ENCODE measurements at regions not wholly inside any gene's neighbourhood (a gene's known extent, or its start where the extent isn't known, plus 50 kb on each side); places are given as distances from the start of the nearest gene placed in this dataset.

DNA sequence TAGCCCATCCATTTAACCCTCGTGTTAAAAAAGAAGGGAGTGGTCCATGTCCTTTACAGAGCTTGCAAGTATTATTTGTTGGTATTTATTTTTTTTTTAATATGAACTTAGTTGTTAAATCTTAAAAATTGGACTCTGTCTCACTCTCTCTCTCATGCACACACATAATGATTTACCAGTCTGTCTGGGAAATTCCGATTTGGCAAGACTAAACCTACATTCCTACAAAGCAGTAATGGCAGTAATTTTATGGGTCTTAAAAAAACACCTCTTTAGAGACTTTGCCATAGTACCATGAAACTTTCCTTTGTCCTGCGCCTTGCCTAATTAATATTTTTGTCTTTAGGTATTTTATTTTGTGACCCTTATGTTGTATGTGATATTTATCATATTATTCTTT lies 239.5 kb upstream of the PPP1R3A start:
- Histone ChIP-seq H3K27ac (ENCODE audit: extremely low read length, insufficient read depth, low read length) (no peak overlapping the region), H2AFZ (ENCODE audit: low read length) (no peak overlapping the region), H3K27me3 (ENCODE audit: control insufficient read depth in 1 of 2, insufficient read depth in 2 of 2, low read length in 2 of 2) (no peaks in the 10 kb centered on the region), H3K9me3 (ENCODE audit: low read length) (no peaks in the 10 kb centered on the region), H3K79me2 (ENCODE audit: insufficient read depth, low read length) (no peaks in the 10 kb centered on the region), H3K9ac (ENCODE audit: insufficient read depth, low read depth, low read length) (no peak overlapping the region), H3K4me1 (ENCODE audit: insufficient read depth, low read length) (no peaks in the 10 kb centered on the region), H3K4me3 (replicated peaks in 1 of 3; ENCODE audit: insufficient read depth in 1 of 3, low read depth in 2 of 3, low read length in 3 of 3) (no peak overlapping the region), H3K4me2 (ENCODE audit: low read depth, low read length) (no peak overlapping the region), H4K20me1 (ENCODE audit: insufficient read depth, low read length) (no peaks in the 10 kb centered on the region), H3K36me3 (replicated peaks in 1 of 2; ENCODE audit: control insufficient read depth in 1 of 2, insufficient read depth in 2 of 2, low read length in 2 of 2) (no peaks in the 10 kb centered on the region)
- FAIRE-seq = no peak
- no peak for DNase-seq (ENCODE audit: low spot score)
- CTCF ChIA-PET (ENCODE audit: low intra/inter-chr PET ratio, low total read pairs) = no interaction called here
- 3% methylated on average over 3 of the region's 3 CpGs for WGBS (ENCODE audit: low lambda C conversion rate)
- intact Hi-C loops (cut with micrococcal nuclease; ENCODE audit: unreplicated experiment) (no loop called here), in situ Hi-C loops (cut with HindIII; ENCODE audit: extremely low pct_ligation_motif_present, low pct_unique_long_range_greater_than_20kb) (no loop called here)
- TF ChIP-seq ZMYM4 (CRISPR knock-in tag; IDR thresholded peaks at IDR 0.05) (no peak), SP5 (CRISPR knock-in tag; IDR thresholded peaks at IDR 0.05; ENCODE audit: borderline replicate concordance, low read depth) (no peak), ZNF558 (CRISPR knock-in tag; IDR thresholded peaks at IDR 0.05; ENCODE audit: borderline replicate concordance) (no peak), ZNF639 (CRISPR knock-in tag; conservative IDR thresholded peaks at IDR 0.05) (no peak), HOXA3 (CRISPR knock-in tag; IDR thresholded peaks at IDR 0.05) (no peak), KDM6A (CRISPR knock-in tag; IDR thresholded peaks at IDR 0.05; ENCODE audit: low read depth) (no peak), ZNF713 (CRISPR knock-in tag; IDR thresholded peaks at IDR 0.05) (no peak), ZNF460 (CRISPR knock-in tag; IDR thresholded peaks at IDR 0.05; ENCODE audit: borderline replicate concordance) (no peak), ZNF749 (CRISPR knock-in tag; IDR thresholded peaks at IDR 0.05; ENCODE audit: borderline replicate concordance) (no peak), ZNF737 (CRISPR knock-in tag; IDR thresholded peaks at IDR 0.05; ENCODE audit: borderline replicate concordance) (no peak), DPF2 (CRISPR knock-in tag; IDR thresholded peaks at IDR 0.05; ENCODE audit: borderline replicate concordance, low read depth) (no peak), ZNF550 (CRISPR knock-in tag; IDR thresholded peaks at IDR 0.05; ENCODE audit: borderline replicate concordance) (no peak), MED1 (CRISPR knock-in tag; IDR thresholded peaks at IDR 0.05) (no peak), RBM39 (IDR thresholded peaks at IDR 0.05; ENCODE audit: low read depth, low read length, poor library complexity, severe bottlenecking) (no peak), ZNF24 (IDR thresholded peaks at IDR 0.05) (no peak), ZNF564 (CRISPR knock-in tag; IDR thresholded peaks at IDR 0.05) (no peak), SNRNP70 (IDR thresholded peaks at IDR 0.05; ENCODE audit: low read depth, low read length) (no peak)
- TF ChIP-seq, protein P1, sequence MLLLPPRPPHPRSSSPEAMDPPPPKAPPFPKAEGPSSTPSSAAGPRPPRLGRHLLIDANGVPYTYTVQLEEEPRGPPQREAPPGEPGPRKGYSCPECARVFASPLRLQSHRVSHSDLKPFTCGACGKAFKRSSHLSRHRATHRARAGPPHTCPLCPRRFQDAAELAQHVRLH (CRISPR knock-in tag; IDR thresholded peaks at IDR 0.05; ENCODE audit: borderline replicate concordance, low read depth) = no peak
- TF ChIP-seq, protein P2, sequence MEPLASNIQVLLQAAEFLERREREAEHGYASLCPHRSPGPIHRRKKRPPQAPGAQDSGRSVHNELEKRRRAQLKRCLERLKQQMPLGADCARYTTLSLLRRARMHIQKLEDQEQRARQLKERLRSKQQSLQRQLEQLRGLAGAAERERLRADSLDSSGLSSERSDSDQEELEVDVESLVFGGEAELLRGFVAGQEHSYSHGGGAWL (CRISPR knock-in tag; IDR thresholded peaks at IDR 0.05) = no peak
- TF ChIP-seq, protein P3, sequence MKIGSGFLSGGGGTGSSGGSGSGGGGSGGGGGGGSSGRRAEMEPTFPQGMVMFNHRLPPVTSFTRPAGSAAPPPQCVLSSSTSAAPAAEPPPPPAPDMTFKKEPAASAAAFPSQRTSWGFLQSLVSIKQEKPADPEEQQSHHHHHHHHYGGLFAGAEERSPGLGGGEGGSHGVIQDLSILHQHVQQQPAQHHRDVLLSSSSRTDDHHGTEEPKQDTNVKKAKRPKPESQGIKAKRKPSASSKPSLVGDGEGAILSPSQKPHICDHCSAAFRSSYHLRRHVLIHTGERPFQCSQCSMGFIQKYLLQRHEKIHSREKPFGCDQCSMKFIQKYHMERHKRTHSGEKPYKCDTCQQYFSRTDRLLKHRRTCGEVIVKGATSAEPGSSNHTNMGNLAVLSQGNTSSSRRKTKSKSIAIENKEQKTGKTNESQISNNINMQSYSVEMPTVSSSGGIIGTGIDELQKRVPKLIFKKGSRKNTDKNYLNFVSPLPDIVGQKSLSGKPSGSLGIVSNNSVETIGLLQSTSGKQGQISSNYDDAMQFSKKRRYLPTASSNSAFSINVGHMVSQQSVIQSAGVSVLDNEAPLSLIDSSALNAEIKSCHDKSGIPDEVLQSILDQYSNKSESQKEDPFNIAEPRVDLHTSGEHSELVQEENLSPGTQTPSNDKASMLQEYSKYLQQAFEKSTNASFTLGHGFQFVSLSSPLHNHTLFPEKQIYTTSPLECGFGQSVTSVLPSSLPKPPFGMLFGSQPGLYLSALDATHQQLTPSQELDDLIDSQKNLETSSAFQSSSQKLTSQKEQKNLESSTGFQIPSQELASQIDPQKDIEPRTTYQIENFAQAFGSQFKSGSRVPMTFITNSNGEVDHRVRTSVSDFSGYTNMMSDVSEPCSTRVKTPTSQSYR (CRISPR knock-in tag; IDR thresholded peaks at IDR 0.05; ENCODE audit: borderline replicate concordance) = no peak
- ATAC-seq = no peak
- no TSS peak for BruUV-seq (replicated peaks)
- POLR2A ChIA-PET = no interaction called here
